Prostate gland (tissue), 2 donors: ENCODE measurements at regions not wholly inside any gene's neighbourhood (a gene's known extent, or its start where the extent isn't known, plus 50 kb on each side); places are given as distances from the start of the nearest gene placed in this dataset.

Experiments used
- DNase-seq: peaks from one replicate; pipeline ENCODE4 v3.0.0-alpha.2; 2019; ENCODE audit warnings: low spot score
- H3K27ac ChIP-seq, 2 donors: fragments of 200-600 bp; sonication (generic); 2 replicates each; pipeline ENCODE4 v1.5.1; 2017 to 2019
- H3K27me3 ChIP-seq: fragments of 200-600 bp; sonication (generic); replicated peaks from 2 replicates; pipeline ENCODE4 v1.5.1; 2019; ENCODE audit not compliant: insufficient read depth
- H3K36me3 ChIP-seq, 2 donors: fragments of 200-600 bp; sonication (generic); 1 replicate in 1 of 2; 2 replicates in 1 of 2; pipeline versions ENCODE4 v1.5.1 to v1.8.1; 2017 to 2019
- H3K4me1 ChIP-seq: fragments of 200-600 bp; sonication (generic); replicated peaks from 2 replicates; pipeline ENCODE4 v1.5.1; 2019
- H3K4me3 ChIP-seq, 2 donors: fragments of 200-600 bp; sonication (generic); 2 replicates each; pipeline ENCODE4 v1.5.1; 2017 to 2019
- H3K9me3 ChIP-seq: fragments of 200-600 bp; sonication (generic); 2 replicates; pipeline ENCODE4 v1.5.1; 2017
- CTCF ChIP-seq, 4 experiments: fragments of 200-600 bp in 2 of 4; fragments of 450-650 bp in 2 of 4; sonication (generic) in 2 of 4; IDR thresholded peaks; 1 replicate in 3 of 4; 2 replicates in 1 of 4; pipeline ENCODE4 v1.5.1; 2016 to 2019; ENCODE audit warnings: antibody characterized with exemption in 4 of 4, mild to moderate bottlenecking in 2 of 4, moderate library complexity in 2 of 4
- POLR2A ChIP-seq: fragments of 450-650 bp; IDR thresholded peaks from one replicate; pipeline ENCODE4 v1.6.1; 2016; ENCODE audit warnings: antibody characterized with exemption, mild to moderate bottlenecking
- POLR2AphosphoS5 ChIP-seq: sonication (generic); formaldehyde crosslinking; IDR thresholded peaks from one replicate; pipeline ENCODE4 v1.6.1; 2017; ENCODE audit warnings: antibody characterized with exemption
- WGBS: methylation state at CpG from one replicate; pipeline ENCODE4 v1.1.5; 2018; 5-methylcytosine and 5-hydroxymethylcytosine counted together
- intact Hi-C: fragments of 100-400 bp; cut with DNase I; formaldehyde crosslinking; loops from one replicate; pipeline ENCODE4 v1.14.2; 2022

DNA sequence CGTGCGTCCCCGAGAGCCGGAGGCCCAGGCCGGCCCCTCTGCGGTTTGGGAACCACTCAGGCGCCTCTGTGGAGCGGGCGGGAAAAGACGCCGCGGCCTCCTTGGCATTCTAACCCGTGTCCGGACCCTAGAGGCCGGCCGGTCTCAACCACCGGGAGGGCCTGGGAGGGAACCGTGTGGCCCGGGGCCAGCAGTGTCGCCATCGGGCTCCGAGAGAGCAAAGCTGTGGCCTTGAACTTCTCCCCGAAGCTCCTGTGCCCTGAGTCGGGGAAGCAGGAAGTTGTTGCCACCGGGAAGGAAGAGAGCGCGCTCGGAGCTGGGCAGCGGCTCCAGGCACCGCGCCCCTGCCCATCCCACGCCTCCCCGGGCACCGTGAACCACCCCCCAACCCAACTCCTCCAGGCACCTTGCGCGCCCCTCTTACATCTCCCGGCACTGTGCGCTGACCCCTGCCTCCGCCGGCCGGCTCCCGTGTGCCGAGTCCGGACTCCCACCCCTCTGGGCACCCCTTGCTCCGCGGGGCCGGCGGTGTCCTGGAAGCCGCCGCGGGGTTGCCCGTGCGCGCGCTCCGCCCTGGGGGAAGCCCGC lies 80.0 kb upstream of the PPARA start:
- H3K9me3 ChIP-seq, result no peaks in the 10 kb centered on the region
- TF ChIP-seq CTCF (IDR thresholded peaks at IDR 0.05), result no peak
- no peak for TF ChIP-seq POLR2AphosphoS5
- TF ChIP-seq POLR2A, result no peak
- WGBS, result under 1% methylated on average over 53 of the region's 57 CpGs
- H3K27me3 ChIP-seq, result no peaks in the 10 kb centered on the region
- peak overlapping the region; percentile 78 to 87 for H3K4me3 ChIP-seq
- H3K27ac ChIP-seq, result peak overlapping the region; percentile 100
- H3K36me3 ChIP-seq, result no peaks in the 10 kb centered on the region
- no peak for DNase-seq
- no peaks in the 10 kb centered on the region for H3K4me1 ChIP-seq
- intact Hi-C loops, result loop anchor here (2.0 kb wide), 1 partner anchor 16 kb away; no protein-coding TSS in a partner anchor

DNA sequence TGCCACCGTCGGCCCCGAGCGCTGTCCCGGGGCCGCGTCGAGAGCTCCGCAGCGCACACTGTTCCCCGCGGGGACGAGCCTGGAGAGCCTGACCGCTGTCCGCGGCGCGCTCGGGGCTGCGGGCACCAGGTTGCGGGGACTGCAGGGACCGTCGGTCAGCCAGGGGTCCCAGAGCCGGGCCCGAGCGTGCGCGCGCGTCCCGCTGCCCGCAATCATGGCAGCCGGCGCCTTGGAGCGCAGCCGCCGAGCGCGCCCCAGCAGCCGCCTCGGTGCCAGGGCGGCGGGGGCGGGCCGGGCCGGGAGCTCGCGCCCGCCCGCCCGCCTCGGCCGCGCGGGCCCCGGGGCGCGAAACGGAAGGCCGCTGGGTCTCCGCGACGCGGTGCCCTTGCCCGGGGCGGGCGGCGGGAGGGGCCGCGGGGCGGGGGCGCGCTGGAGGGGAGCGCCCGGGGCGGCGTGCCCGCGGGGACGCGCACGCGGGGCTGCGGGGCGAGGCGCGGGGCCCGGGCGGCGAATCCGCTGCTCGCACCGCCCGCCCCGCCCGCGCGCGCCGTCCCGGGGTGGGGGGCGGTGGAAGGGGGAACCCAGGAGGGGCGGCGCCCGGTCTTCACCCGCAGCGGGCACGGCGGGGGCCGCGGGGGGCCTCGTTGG lies 79.4 kb upstream of the PPARA start:
- WGBS, result under 1% methylated on average over 41 of the region's 112 CpGs
- DNase-seq, result no peak
- TF ChIP-seq CTCF (IDR thresholded peaks at IDR 0.05) (no peak), POLR2A (no peak), POLR2AphosphoS5 (no peak)
- no peaks in the 10 kb centered on the region for H3K36me3 ChIP-seq
- peak overlapping the region; percentile 78 to 93 for H3K4me3 ChIP-seq
- peak overlapping the region; percentile 100 for H3K27ac ChIP-seq
- no peaks in the 10 kb centered on the region for H3K4me1 ChIP-seq
- no peaks in the 10 kb centered on the region for H3K9me3 ChIP-seq
- intact Hi-C loops, result loop anchor here (2.0 kb wide), 1 partner anchor 16 kb away; no protein-coding TSS in a partner anchor
- H3K27me3 ChIP-seq, result no peaks in the 10 kb centered on the region

- Histone ChIP-seq H3K36me3 (no peaks in the 10 kb centered on the region), H3K4me3 (peak overlapping the region; percentile 78 to 93), H3K27ac (peak overlapping the region; percentile 96 to 99), H3K9me3 (no peaks in the 10 kb centered on the region), H3K27me3 (no peaks in the 10 kb centered on the region), H3K4me1 (no peaks in the 10 kb centered on the region)
- peak; percentile 93 for DNase-seq
- under 1% methylated on average over 72 of the region's 109 CpGs for WGBS
- intact Hi-C loops, result loop anchor here (2.0 kb wide), 1 partner anchor 17 kb away; no protein-coding TSS in a partner anchor
- peak in 1 of 4 experiments; percentile 9 for TF ChIP-seq CTCF (IDR thresholded peaks at IDR 0.05)
- TF ChIP-seq POLR2A, result peak; percentile 71
- TF ChIP-seq POLR2AphosphoS5, result peak; percentile 72
Measured at GRCh38 chr22:46071451-46072109, 78.7 kb upstream of the PPARA start.

- no peaks in the 10 kb centered on the region for H3K4me1 ChIP-seq
- H3K36me3 ChIP-seq, result no peaks in the 10 kb centered on the region
- H3K27me3 ChIP-seq, result no peaks in the 10 kb centered on the region
- DNase-seq, result no peak
- H3K27ac ChIP-seq, result peak overlapping the region; percentile 96 to 99
- intact Hi-C loops, result no loop called here
- no peak for TF ChIP-seq POLR2AphosphoS5
- TF ChIP-seq POLR2A, result no peak
- TF ChIP-seq CTCF (IDR thresholded peaks at IDR 0.05), result no peak
- under 1% methylated on average over 68 of the region's 81 CpGs for WGBS
- no peaks in the 10 kb centered on the region for H3K9me3 ChIP-seq
- H3K4me3 ChIP-seq, result peak overlapping the region; percentile 78 to 93
Measured at GRCh38 chr22:46072110-46072881, 78.0 kb upstream of the PPARA start.
